Kidney (tissue), 13 donors: ENCODE measurements at regions not wholly inside any gene's neighbourhood (a gene's known extent, or its start where the extent isn't known, plus 50 kb on each side); places are given as distances from the start of the nearest gene placed in this dataset.

Experiments used
- DNase-seq, 5 donors: peaks; one replicate each; pipeline ENCODE4 v3.0.0-alpha.2; 2013 to 2020
- FAIRE-seq: peaks from 2 replicates; lab custom pipeline; 2012; peaks lifted over from hg19 to GRCh38; lab: Jason Lieb, UNC
- H3K27ac ChIP-seq, 2 donors: one replicate each; pipeline ENCODE4 v1.7.0; 2013; ENCODE audit warnings: low read depth in 2 of 2, low read length in 2 of 2, inconsistent platforms in 1 of 2
- H3K27me3 ChIP-seq: one replicate; pipeline ENCODE4 v1.7.1; 2013; ENCODE audit warnings: low read length, inconsistent platforms; ENCODE audit not compliant: control insufficient read depth, insufficient read depth
- H3K36me3 ChIP-seq, 3 donors: one replicate each; pipeline versions ENCODE4 v1.7.0 to v1.7.1; 2013; ENCODE audit warnings: low read length in 3 of 3, control low read depth in 1 of 3, inconsistent platforms in 1 of 3; ENCODE audit not compliant: insufficient read depth in 3 of 3, control insufficient read depth in 2 of 3
- H3K4me1 ChIP-seq, 3 donors: one replicate each; pipeline versions ENCODE4 v1.7.0 to v1.7.1; 2013; ENCODE audit warnings: low read length in 3 of 3, inconsistent platforms in 1 of 3, low read depth in 1 of 3; ENCODE audit not compliant: control insufficient read depth in 2 of 3, insufficient read depth in 2 of 3
- H3K4me3 ChIP-seq, 3 donors: one replicate each; pipeline versions ENCODE4 v1.7.0 to v1.8.1; 2013; ENCODE audit warnings: low read length in 3 of 3, control low read depth in 1 of 3, inconsistent platforms in 1 of 3
- H3K9ac ChIP-seq, 3 donors: one replicate each; pipeline versions ENCODE4 v1.7.0 to v1.7.1; 2013; ENCODE audit warnings: low read length in 3 of 3, control low read depth in 1 of 3, inconsistent platforms in 1 of 3
- H3K9me3 ChIP-seq, 3 donors: one replicate each; pipeline versions ENCODE4 v1.7.0 to v1.7.1; 2013; ENCODE audit warnings: low read length in 3 of 3, control low read depth in 1 of 3, inconsistent platforms in 1 of 3; ENCODE audit not compliant: control insufficient read depth in 2 of 3, insufficient read depth in 1 of 3
- intact Hi-C: fragments of 100-400 bp; cut with DNase I; formaldehyde crosslinking; loops from one replicate; pipeline ENCODE4 v1.11.1; 2022
- TF ChIP-seq, protein P1 (sequence below): IDR thresholded peaks from 3 replicates; pipeline ENCODE4 v1.5.1; 2012; ENCODE audit warnings: mild to moderate bottlenecking, moderate library complexity, borderline replicate concordance; ENCODE audit not compliant: insufficient read depth; ENCODE audit errors: extremely low read depth
- donor health status: control.
- donor health status: control.
- donor health status: control.
- donor health status: control.
- donor health status: control.
- donor health status: DM: yes; HTN: yes; CAD: no.
- donor health status: Normal renal cell carcinoma (clear cell type).

DNA sequence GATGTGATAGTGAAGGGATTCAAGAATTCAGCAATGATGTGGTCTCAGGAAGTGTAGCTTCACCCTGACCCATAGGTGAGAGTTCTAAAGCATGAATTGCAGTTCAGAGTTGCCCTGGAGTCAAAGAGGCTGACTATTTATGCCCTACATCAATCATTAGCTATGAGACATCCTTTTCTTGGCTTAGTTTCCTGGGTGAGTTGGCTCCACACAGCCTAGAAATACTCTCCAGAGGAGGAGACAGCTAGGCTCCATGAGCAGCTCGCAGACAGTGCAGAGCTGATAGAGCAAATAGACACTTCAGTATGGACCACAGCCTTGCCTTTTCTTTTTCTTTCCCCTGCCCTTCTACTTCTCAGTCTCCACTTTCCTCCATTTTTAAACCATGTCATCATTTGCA lies 1651.8 kb downstream of the MAT2B start:
- TF ChIP-seq, protein P1, sequence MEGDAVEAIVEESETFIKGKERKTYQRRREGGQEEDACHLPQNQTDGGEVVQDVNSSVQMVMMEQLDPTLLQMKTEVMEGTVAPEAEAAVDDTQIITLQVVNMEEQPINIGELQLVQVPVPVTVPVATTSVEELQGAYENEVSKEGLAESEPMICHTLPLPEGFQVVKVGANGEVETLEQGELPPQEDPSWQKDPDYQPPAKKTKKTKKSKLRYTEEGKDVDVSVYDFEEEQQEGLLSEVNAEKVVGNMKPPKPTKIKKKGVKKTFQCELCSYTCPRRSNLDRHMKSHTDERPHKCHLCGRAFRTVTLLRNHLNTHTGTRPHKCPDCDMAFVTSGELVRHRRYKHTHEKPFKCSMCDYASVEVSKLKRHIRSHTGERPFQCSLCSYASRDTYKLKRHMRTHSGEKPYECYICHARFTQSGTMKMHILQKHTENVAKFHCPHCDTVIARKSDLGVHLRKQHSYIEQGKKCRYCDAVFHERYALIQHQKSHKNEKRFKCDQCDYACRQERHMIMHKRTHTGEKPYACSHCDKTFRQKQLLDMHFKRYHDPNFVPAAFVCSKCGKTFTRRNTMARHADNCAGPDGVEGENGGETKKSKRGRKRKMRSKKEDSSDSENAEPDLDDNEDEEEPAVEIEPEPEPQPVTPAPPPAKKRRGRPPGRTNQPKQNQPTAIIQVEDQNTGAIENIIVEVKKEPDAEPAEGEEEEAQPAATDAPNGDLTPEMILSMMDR = no peak

GRCh38 chr5:165161204-165161603 lies 1655.8 kb downstream of the MAT2B start:
- FAIRE-seq (no peak), DNase-seq (no peak)
- Histone ChIP-seq H3K4me1 (no peaks in the 10 kb centered on the region), H3K9me3 (no peaks in the 10 kb centered on the region), H3K9ac (no peak overlapping the region), H3K36me3 (no peaks in the 10 kb centered on the region), H3K27me3 (no peaks in the 10 kb centered on the region), H3K27ac (no peak overlapping the region), H3K4me3 (no peak overlapping the region)
- intact Hi-C loops = no loop called here
- TF ChIP-seq, protein P1 = no peak

More for the DNA sequence above, 1651.8 kb downstream of the MAT2B start:
- intact Hi-C loops = no loop called here
- Histone ChIP-seq H3K36me3 (no peaks in the 10 kb centered on the region), H3K4me3 (no peak overlapping the region), H3K4me1 (no peaks in the 10 kb centered on the region), H3K9me3 (no peaks in the 10 kb centered on the region), H3K9ac (no peak overlapping the region), H3K27me3 (no peaks in the 10 kb centered on the region), H3K27ac (no peak overlapping the region)
- no peak for DNase-seq
- FAIRE-seq = no peak

GRCh38 chr5:165163861-165164260 lies 1658.4 kb downstream of the MAT2B start:
- DNase-seq (no peak), FAIRE-seq (peak; percentile 11)
- Histone ChIP-seq H3K9ac (no peak overlapping the region), H3K4me3 (no peak overlapping the region), H3K36me3 (no peaks in the 10 kb centered on the region), H3K27me3 (no peaks in the 10 kb centered on the region), H3K9me3 (no peaks in the 10 kb centered on the region), H3K4me1 (no peaks in the 10 kb centered on the region), H3K27ac (no peak overlapping the region)
- TF ChIP-seq, protein P1 = no peak
- intact Hi-C loops = no loop called here

GRCh38 chr5:165173651-165174050 lies 1668.2 kb downstream of the MAT2B start:
- Histone ChIP-seq H3K27ac (no peak overlapping the region), H3K4me1 (no peaks in the 10 kb centered on the region), H3K27me3 (no peaks in the 10 kb centered on the region), H3K36me3 (no peaks in the 10 kb centered on the region), H3K9me3 (no peaks in the 10 kb centered on the region), H3K9ac (no peak overlapping the region), H3K4me3 (no peak overlapping the region)
- TF ChIP-seq, protein P1 = no peak
- intact Hi-C loops = no loop called here
- DNase-seq (no peak), FAIRE-seq (no peak)
